SK-N-SH treated with all-trans-retinoic acid at 6 μM for 48 hours (cell line): ENCODE measurements at regions not wholly inside any gene's neighbourhood (a gene's known extent, or its start where the extent isn't known, plus 50 kb on each side); places are given as distances from the start of the nearest gene placed in this dataset.
"Not testable (repeated sequence)": the region's sequence is repeated elsewhere in the genome, so short reads cannot be mapped to it uniquely, and the experiment has no call there.

ENCODE experiments used
- ATAC-seq: fragments of 200-7000 bp; cut with Tn5 transposase; 3 replicates; pipeline ENCODE4 v1.9.1; 2020; ENCODE audit warnings: mild to moderate bottlenecking, moderate library complexity
- ARNTL ChIP-seq: fragments of 450-650 bp; formaldehyde crosslinking; IDR thresholded peaks from 2 replicates; pipeline ENCODE4 v1.5.0; 2020; ENCODE audit warnings: low read depth, mild to moderate bottlenecking, moderate library complexity, borderline replicate concordance
- BACH2 ChIP-seq: fragments of 250-450 bp; sonication (Bioruptor Pico); IDR thresholded peaks from 2 replicates; pipeline ENCODE4 v1.9.0; 2021; ENCODE audit warnings: mild to moderate bottlenecking, borderline replicate concordance
- CSDC2 ChIP-seq: fragments of 250-450 bp; sonication (Bioruptor Pico); IDR thresholded peaks from 2 replicates; pipeline ENCODE4 v1.5.0; 2020; ENCODE audit warnings: mild to moderate bottlenecking, moderate library complexity
- ESRRG ChIP-seq: fragments of 250-450 bp; sonication (Bioruptor Pico); IDR thresholded peaks from 2 replicates; pipeline ENCODE4 v1.6.1; 2021; ENCODE audit warnings: mild to moderate bottlenecking
- ISL1 ChIP-seq: fragments of 250-450 bp; sonication (Bioruptor Pico); IDR thresholded peaks from 2 replicates; pipeline ENCODE4 v2.1.2; 2022; ENCODE audit warnings: mild to moderate bottlenecking, moderate library complexity
- OSR1 ChIP-seq: fragments of 250-450 bp; sonication (Bioruptor Pico); IDR thresholded peaks from 2 replicates; pipeline ENCODE4 v1.8.0; 2022; ENCODE audit warnings: moderate library complexity, mild to moderate bottlenecking, inconsistent platforms
- PPARA ChIP-seq: fragments of 250-450 bp; sonication (Bioruptor Pico); IDR thresholded peaks from 2 replicates; pipeline ENCODE4 v1.5.0; 2020; ENCODE audit warnings: mild to moderate bottlenecking, borderline replicate concordance
- RARB ChIP-seq: fragments of 250-450 bp; sonication (Bioruptor Pico); IDR thresholded peaks from 2 replicates; pipeline ENCODE4 v1.8.0; 2021; ENCODE audit warnings: mild to moderate bottlenecking, moderate library complexity
- SNAI2 ChIP-seq: fragments of 250-450 bp; sonication (Bioruptor Pico); IDR thresholded peaks from 2 replicates; pipeline ENCODE4 v1.5.0; 2020; ENCODE audit warnings: mild to moderate bottlenecking, moderate library complexity
- TCF4 ChIP-seq: fragments of 250-450 bp; sonication (Bioruptor Pico); IDR thresholded peaks from 2 replicates; pipeline ENCODE4 v1.8.0; 2021; ENCODE audit warnings: mild to moderate bottlenecking, moderate library complexity, borderline replicate concordance
- TOX ChIP-seq: fragments of 250-450 bp; sonication (Bioruptor Pico); IDR thresholded peaks from 2 replicates; pipeline ENCODE4 v1.8.0; 2021; ENCODE audit warnings: mild to moderate bottlenecking, moderate library complexity, borderline replicate concordance
- ZFP3 ChIP-seq: fragments of 250-450 bp; sonication (Bioruptor Pico); IDR thresholded peaks from 2 replicates; pipeline ENCODE4 v1.5.0; 2020; ENCODE audit warnings: mild to moderate bottlenecking, moderate library complexity
- ZFP30 ChIP-seq: fragments of 450-650 bp; formaldehyde crosslinking; IDR thresholded peaks from 2 replicates; pipeline ENCODE4 v1.5.0; 2022; ENCODE audit warnings: mild to moderate bottlenecking, moderate library complexity
- ZNF70 ChIP-seq: fragments of 450-650 bp; formaldehyde crosslinking; IDR thresholded peaks from 2 replicates; pipeline ENCODE4 v1.5.0; 2020; ENCODE audit warnings: mild to moderate bottlenecking, moderate library complexity
- ZNF8 ChIP-seq: fragments of 450-650 bp; formaldehyde crosslinking; IDR thresholded peaks from 2 replicates; pipeline ENCODE4 v1.5.0; 2020; ENCODE audit warnings: mild to moderate bottlenecking, moderate library complexity
- TF ChIP-seq, protein P1 (sequence below): fragments of 250-450 bp; sonication (Bioruptor Pico); IDR thresholded peaks from 2 replicates; pipeline ENCODE4 v1.5.1; 2020; ENCODE audit warnings: low read depth, mild to moderate bottlenecking, moderate library complexity
- TF ChIP-seq, protein P2 (sequence below): fragments of 250-450 bp; sonication (Bioruptor Pico); IDR thresholded peaks from 2 replicates; pipeline ENCODE4 v1.5.0; 2020; ENCODE audit warnings: mild to moderate bottlenecking, moderate library complexity
- TF ChIP-seq, protein P3 (sequence below): fragments of 250-450 bp; sonication (Bioruptor Pico); IDR thresholded peaks from 2 replicates; pipeline ENCODE4 v1.5.1; 2021; ENCODE audit warnings: mild to moderate bottlenecking, moderate library complexity
- TF ChIP-seq, protein P4 (sequence below): fragments of 250-450 bp; sonication (Bioruptor Pico); IDR thresholded peaks from 2 replicates; pipeline ENCODE4 v1.8.0; 2020; ENCODE audit warnings: mild to moderate bottlenecking, moderate library complexity, borderline replicate concordance
- TF ChIP-seq, protein P5 (sequence below): fragments of 250-450 bp; sonication (Bioruptor Pico); IDR thresholded peaks from 2 replicates; pipeline ENCODE4 v1.8.0; 2021; ENCODE audit warnings: low read depth, mild to moderate bottlenecking, moderate library complexity, borderline replicate concordance

DNA sequence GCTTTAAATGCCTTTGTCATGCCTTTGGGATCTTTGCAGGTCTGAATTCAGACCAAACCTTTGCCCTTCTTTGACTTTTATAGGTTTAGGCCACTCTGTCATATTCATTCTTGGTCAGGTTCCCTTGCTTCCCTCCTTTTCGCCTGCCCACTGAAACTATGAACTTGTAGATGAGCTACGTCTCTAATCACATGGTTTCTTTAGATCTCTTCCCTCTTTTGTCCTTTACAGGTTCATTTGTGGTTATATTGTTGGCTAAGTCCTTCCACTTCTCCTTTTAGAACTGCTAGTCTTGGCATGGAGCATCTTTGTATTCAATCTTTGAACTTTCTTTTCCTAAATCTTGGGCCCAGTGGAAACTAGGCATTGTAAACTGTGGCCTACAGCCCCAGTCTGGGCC, 104.0 kb upstream of the ZEB1 start:
- TF ChIP-seq ZNF70 (CRISPR knock-in tag) = no peak
- TF ChIP-seq PPARA = no peak
- no peak for TF ChIP-seq RARB
- ATAC-seq = no peak

DNA sequence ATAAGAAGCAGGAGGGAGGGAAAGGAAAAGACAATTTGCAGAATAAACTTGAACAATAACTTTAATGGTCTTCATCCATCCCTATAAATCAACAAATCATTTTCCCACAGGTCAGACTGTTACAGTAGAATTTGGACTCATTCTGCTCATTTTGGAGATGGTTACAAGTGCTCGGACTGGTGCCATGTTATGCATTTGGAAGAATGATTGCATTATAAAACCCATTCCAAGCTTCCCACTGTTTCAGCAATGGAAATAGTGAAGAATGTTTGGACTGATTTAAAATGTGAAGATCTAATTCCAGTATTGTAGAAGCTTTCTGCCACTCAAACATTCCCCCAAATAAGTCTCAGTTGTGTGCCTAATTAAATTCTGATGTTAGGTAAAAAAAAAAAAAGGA, 99.7 kb upstream of the ZEB1 start:
- ATAC-seq = no peak
- TF ChIP-seq, protein P1, sequence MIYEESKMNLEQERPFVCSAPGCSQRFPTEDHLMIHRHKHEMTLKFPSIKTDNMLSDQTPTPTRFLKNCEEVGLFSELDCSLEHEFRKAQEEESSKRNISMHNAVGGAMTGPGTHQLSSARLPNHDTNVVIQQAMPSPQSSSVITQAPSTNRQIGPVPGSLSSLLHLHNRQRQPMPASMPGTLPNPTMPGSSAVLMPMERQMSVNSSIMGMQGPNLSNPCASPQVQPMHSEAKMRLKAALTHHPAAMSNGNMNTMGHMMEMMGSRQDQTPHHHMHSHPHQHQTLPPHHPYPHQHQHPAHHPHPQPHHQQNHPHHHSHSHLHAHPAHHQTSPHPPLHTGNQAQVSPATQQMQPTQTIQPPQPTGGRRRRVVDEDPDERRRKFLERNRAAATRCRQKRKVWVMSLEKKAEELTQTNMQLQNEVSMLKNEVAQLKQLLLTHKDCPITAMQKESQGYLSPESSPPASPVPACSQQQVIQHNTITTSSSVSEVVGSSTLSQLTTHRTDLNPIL (CRISPR knock-in tag) = no peak
- TF ChIP-seq, protein P2, sequence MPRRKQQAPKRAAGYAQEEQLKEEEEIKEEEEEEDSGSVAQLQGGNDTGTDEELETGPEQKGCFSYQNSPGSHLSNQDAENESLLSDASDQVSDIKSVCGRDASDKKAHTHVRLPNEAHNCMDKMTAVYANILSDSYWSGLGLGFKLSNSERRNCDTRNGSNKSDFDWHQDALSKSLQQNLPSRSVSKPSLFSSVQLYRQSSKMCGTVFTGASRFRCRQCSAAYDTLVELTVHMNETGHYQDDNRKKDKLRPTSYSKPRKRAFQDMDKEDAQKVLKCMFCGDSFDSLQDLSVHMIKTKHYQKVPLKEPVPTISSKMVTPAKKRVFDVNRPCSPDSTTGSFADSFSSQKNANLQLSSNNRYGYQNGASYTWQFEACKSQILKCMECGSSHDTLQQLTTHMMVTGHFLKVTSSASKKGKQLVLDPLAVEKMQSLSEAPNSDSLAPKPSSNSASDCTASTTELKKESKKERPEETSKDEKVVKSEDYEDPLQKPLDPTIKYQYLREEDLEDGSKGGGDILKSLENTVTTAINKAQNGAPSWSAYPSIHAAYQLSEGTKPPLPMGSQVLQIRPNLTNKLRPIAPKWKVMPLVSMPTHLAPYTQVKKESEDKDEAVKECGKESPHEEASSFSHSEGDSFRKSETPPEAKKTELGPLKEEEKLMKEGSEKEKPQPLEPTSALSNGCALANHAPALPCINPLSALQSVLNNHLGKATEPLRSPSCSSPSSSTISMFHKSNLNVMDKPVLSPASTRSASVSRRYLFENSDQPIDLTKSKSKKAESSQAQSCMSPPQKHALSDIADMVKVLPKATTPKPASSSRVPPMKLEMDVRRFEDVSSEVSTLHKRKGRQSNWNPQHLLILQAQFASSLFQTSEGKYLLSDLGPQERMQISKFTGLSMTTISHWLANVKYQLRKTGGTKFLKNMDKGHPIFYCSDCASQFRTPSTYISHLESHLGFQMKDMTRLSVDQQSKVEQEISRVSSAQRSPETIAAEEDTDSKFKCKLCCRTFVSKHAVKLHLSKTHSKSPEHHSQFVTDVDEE (CRISPR knock-in tag) = no peak
- TF ChIP-seq, protein P3, sequence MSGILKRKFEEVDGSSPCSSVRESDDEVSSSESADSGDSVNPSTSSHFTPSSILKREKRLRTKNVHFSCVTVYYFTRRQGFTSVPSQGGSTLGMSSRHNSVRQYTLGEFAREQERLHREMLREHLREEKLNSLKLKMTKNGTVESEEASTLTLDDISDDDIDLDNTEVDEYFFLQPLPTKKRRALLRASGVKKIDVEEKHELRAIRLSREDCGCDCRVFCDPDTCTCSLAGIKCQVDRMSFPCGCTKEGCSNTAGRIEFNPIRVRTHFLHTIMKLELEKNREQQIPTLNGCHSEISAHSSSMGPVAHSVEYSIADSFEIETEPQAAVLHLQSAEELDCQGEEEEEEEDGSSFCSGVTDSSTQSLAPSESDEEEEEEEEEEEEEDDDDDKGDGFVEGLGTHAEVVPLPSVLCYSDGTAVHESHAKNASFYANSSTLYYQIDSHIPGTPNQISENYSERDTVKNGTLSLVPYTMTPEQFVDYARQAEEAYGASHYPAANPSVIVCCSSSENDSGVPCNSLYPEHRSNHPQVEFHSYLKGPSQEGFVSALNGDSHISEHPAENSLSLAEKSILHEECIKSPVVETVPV (CRISPR knock-in tag) = no peak
- TF ChIP-seq RARB = no peak
- TF ChIP-seq ISL1 (CRISPR knock-in tag) = no peak
- TF ChIP-seq, protein P4, sequence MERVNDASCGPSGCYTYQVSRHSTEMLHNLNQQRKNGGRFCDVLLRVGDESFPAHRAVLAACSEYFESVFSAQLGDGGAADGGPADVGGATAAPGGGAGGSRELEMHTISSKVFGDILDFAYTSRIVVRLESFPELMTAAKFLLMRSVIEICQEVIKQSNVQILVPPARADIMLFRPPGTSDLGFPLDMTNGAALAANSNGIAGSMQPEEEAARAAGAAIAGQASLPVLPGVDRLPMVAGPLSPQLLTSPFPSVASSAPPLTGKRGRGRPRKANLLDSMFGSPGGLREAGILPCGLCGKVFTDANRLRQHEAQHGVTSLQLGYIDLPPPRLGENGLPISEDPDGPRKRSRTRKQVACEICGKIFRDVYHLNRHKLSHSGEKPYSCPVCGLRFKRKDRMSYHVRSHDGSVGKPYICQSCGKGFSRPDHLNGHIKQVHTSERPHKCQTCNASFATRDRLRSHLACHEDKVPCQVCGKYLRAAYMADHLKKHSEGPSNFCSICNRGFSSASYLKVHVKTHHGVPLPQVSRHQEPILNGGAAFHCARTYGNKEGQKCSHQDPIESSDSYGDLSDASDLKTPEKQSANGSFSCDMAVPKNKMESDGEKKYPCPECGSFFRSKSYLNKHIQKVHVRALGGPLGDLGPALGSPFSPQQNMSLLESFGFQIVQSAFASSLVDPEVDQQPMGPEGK (CRISPR knock-in tag) = no peak
- TF ChIP-seq ARNTL (CRISPR knock-in tag) = no peak
- no peak for TF ChIP-seq OSR1 (CRISPR knock-in tag)
- TF ChIP-seq, protein P5, sequence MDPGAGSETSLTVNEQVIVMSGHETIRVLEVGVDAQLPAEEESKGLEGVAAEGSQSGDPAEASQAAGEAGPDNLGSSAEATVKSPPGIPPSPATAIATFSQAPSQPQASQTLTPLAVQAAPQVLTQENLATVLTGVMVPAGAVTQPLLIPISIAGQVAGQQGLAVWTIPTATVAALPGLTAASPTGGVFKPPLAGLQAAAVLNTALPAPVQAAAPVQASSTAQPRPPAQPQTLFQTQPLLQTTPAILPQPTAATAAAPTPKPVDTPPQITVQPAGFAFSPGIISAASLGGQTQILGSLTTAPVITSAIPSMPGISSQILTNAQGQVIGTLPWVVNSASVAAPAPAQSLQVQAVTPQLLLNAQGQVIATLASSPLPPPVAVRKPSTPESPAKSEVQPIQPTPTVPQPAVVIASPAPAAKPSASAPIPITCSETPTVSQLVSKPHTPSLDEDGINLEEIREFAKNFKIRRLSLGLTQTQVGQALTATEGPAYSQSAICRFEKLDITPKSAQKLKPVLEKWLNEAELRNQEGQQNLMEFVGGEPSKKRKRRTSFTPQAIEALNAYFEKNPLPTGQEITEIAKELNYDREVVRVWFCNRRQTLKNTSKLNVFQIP = no peak
- no peak for TF ChIP-seq ZNF70 (CRISPR knock-in tag)
- no peak for TF ChIP-seq BACH2 (CRISPR knock-in tag)
- TF ChIP-seq SNAI2 (CRISPR knock-in tag) = no peak
- no peak for TF ChIP-seq ZFP3 (CRISPR knock-in tag)
- no peak for TF ChIP-seq PPARA
- TF ChIP-seq ZNF8 (CRISPR knock-in tag) = no peak
- no peak for TF ChIP-seq ZFP30
- TF ChIP-seq TCF4 (CRISPR knock-in tag) = no peak
- no peak for TF ChIP-seq CSDC2 (CRISPR knock-in tag)

DNA sequence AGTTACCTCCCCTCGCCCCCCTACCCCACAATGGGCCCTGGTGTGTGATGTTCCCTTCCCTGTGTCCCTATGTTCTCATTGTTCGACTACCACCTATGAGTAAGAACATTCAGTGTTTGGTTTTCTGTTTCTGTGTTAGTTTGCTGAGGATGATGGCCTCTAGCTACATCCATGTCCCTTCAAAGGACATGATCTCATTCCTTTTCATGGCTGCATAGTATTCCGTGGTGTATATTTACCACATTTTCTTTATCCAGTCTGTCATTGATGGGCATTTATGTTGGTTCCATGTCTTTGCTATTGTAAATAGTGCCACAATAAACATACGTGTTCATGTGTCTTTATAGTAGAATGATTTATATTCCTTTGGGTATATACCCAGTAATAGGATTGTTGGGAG, 90.2 kb upstream of the ZEB1 start:
- ATAC-seq = not testable (repeated sequence)

DNA sequence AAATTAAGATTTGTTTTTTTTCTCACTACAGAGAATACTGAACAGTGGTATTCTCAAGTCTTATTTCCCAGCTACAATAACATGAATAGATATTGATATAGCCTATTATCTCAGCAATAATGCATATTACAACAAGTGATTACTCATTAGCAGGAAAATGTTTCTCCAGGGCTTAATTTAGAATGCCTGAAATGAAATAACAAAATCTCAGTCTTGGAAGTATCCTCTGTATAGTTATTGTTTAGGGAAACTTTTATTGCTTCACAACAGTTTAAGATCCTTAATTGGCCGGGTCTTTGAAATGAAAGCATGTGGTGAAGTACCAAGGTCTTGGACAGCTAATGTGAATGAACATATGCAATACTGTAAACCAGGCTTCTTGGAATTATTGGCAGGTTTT, 79.1 kb upstream of the ZEB1 start:
- ATAC-seq = no peak
- TF ChIP-seq TOX (CRISPR knock-in tag) (no peak), CSDC2 (CRISPR knock-in tag) (no peak), RARB (no peak), ESRRG (no peak), ZNF8 (CRISPR knock-in tag) (no peak), ARNTL (CRISPR knock-in tag) (no peak), ISL1 (CRISPR knock-in tag) (no peak), SNAI2 (CRISPR knock-in tag) (no peak), OSR1 (CRISPR knock-in tag) (no peak), BACH2 (CRISPR knock-in tag) (no peak)
- TF ChIP-seq, protein P4 (CRISPR knock-in tag) = no peak
- TF ChIP-seq, protein P1 (CRISPR knock-in tag) = no peak
